H9 (cell line): ENCODE measurements at regions not wholly inside any gene's neighbourhood (a gene's known extent, or its start where the extent isn't known, plus 50 kb on each side); places are given as distances from the start of the nearest gene placed in this dataset.

Experiments used
- DNase-seq: peaks from one replicate; pipeline ENCODE4 v3.0.0-alpha.2; 2017
- H2AFZ ChIP-seq: one replicate; pipeline ENCODE4 v1.6.1; 2013; ENCODE audit warnings: mild to moderate bottlenecking, low read length, control low read depth, moderate library complexity
- H2AK5ac ChIP-seq: 2 replicates; pipeline ENCODE4 v1.6.1; 2013; ENCODE audit warnings: low read length, control low read depth, mixed read lengths; ENCODE audit not compliant: insufficient read length
- H2BK120ac ChIP-seq: one replicate; pipeline ENCODE4 v1.6.1; 2013; ENCODE audit warnings: low read depth, mild to moderate bottlenecking, low read length, control low read depth, inconsistent platforms; ENCODE audit not compliant: poor library complexity, severe bottlenecking
- H2BK12ac ChIP-seq: 2 replicates; pipeline ENCODE4 v1.6.1; 2013; ENCODE audit warnings: low read length, control low read depth, mixed read lengths, low read depth; ENCODE audit not compliant: insufficient read length
- H2BK15ac ChIP-seq: 2 replicates; pipeline ENCODE4 v1.6.1; 2013; ENCODE audit warnings: low read depth, low read length, control low read depth
- H2BK20ac ChIP-seq: one replicate; pipeline ENCODE4 v1.6.1; 2013; ENCODE audit warnings: low read depth, mild to moderate bottlenecking, low read length, control low read depth, inconsistent platforms; ENCODE audit not compliant: poor library complexity, severe bottlenecking
- H2BK5ac ChIP-seq: 2 replicates; pipeline ENCODE4 v1.6.1; 2013; ENCODE audit warnings: low read length, control low read depth, mixed read lengths; ENCODE audit not compliant: insufficient read length
- H3K14ac ChIP-seq: 2 replicates; pipeline ENCODE4 v1.6.1; 2013; ENCODE audit warnings: low read length, control low read depth; ENCODE audit not compliant: insufficient read depth
- H3K18ac ChIP-seq: 2 replicates; pipeline ENCODE4 v1.6.1; 2013; ENCODE audit warnings: low read depth, mild to moderate bottlenecking, mixed read lengths, low read length, control low read depth; ENCODE audit not compliant: insufficient read length
- H3K23ac ChIP-seq: 2 replicates; pipeline ENCODE4 v1.6.1; 2013; ENCODE audit warnings: low read length, control low read depth, mixed read lengths, low read depth; ENCODE audit not compliant: insufficient read length
- H3K23me2 ChIP-seq: 2 replicates; pipeline ENCODE4 v1.6.1; 2013; ENCODE audit warnings: low read depth, mild to moderate bottlenecking, mixed read lengths, low read length, control low read depth; ENCODE audit not compliant: insufficient read length, poor library complexity, severe bottlenecking
- H3K27ac ChIP-seq: 2 replicates; pipeline ENCODE4 v1.5.1; 2013; ENCODE audit warnings: low read length, control low read depth, mixed read lengths, low read depth; ENCODE audit not compliant: insufficient read length
- H3K27me3 ChIP-seq: 2 replicates; pipeline ENCODE4 v1.6.1; 2013; ENCODE audit warnings: low read length, control low read depth, inconsistent platforms; ENCODE audit not compliant: insufficient read depth
- H3K4ac ChIP-seq: 2 replicates; pipeline ENCODE4 v1.6.1; 2013; ENCODE audit warnings: low read depth, mild to moderate bottlenecking, control low read depth, inconsistent platforms, low read length, moderate library complexity
- H3K4me1 ChIP-seq: 2 replicates; pipeline ENCODE4 v1.6.1; 2013; ENCODE audit warnings: low read length, control low read depth, inconsistent platforms; ENCODE audit not compliant: insufficient read depth
- H3K4me2 ChIP-seq: 2 replicates; pipeline ENCODE4 v1.6.1; 2013; ENCODE audit warnings: low read length, control low read depth, mixed read lengths; ENCODE audit not compliant: insufficient read length, insufficient read depth
- H3K56ac ChIP-seq: 2 replicates; pipeline ENCODE4 v1.6.1; 2013; ENCODE audit warnings: low read depth, mild to moderate bottlenecking, mixed read lengths, low read length, control low read depth; ENCODE audit not compliant: insufficient read length
- H3K79me1 ChIP-seq: 2 replicates; pipeline ENCODE4 v1.6.1; 2013; ENCODE audit warnings: low read depth, mild to moderate bottlenecking, moderate library complexity, low read length, control low read depth, inconsistent platforms; ENCODE audit not compliant: insufficient read depth, poor library complexity, severe bottlenecking
- H3K79me2 ChIP-seq: 2 replicates; pipeline ENCODE4 v1.6.1; 2013; ENCODE audit warnings: low read length, control low read depth, inconsistent platforms; ENCODE audit not compliant: insufficient read depth
- H3K9ac ChIP-seq: 2 replicates; pipeline ENCODE4 v1.6.1; 2013; ENCODE audit warnings: low read length, control low read depth, mixed read lengths; ENCODE audit not compliant: insufficient read length; ENCODE audit errors: extremely low read depth
- H3K9me3 ChIP-seq: one replicate; pipeline ENCODE4 v1.6.1; 2013; ENCODE audit warnings: low read depth, low read length, inconsistent platforms; ENCODE audit not compliant: control insufficient read depth
- H3T11ph ChIP-seq: one replicate; pipeline ENCODE4 v1.6.1; 2013; ENCODE audit warnings: mild to moderate bottlenecking, low read length, control low read depth, inconsistent platforms
- H4K20me1 ChIP-seq: one replicate; pipeline ENCODE4 v1.6.1; 2013; ENCODE audit not compliant: control insufficient read depth, insufficient read length, insufficient read depth
- H4K5ac ChIP-seq: 2 replicates; pipeline ENCODE4 v1.6.1; 2013; ENCODE audit warnings: low read depth, mild to moderate bottlenecking, mixed read lengths, low read length, control low read depth; ENCODE audit not compliant: insufficient read length
- H4K8ac ChIP-seq: replicated peaks from 2 replicates; pipeline ENCODE4 v1.6.1; 2013; ENCODE audit warnings: low read length, control low read depth, mixed read lengths, low read depth; ENCODE audit not compliant: insufficient read length
- H4K91ac ChIP-seq: 2 replicates; pipeline ENCODE4 v1.6.1; 2013; ENCODE audit warnings: low read depth, mild to moderate bottlenecking, moderate library complexity, mixed read lengths, low read length, control low read depth; ENCODE audit not compliant: insufficient read length
- H3K27ac Mint-ChIP-seq, 3 experiments: 2 replicates in 2 of 3; 3 replicates in 1 of 3; pipeline ENCODE4 v1.8.0; 2020 to 2021; ENCODE audit warnings: mixed read lengths in 3 of 3, mild to moderate bottlenecking in 1 of 3, moderate library complexity in 1 of 3
- H3K27me3 Mint-ChIP-seq: 2 replicates; pipeline ENCODE4 v1.8.0; 2021; ENCODE audit warnings: low read depth, mild to moderate bottlenecking, moderate library complexity, mixed read lengths
- H3K36me3 Mint-ChIP-seq, 3 experiments: 2 replicates in 2 of 3; 3 replicates in 1 of 3; pipeline ENCODE4 v1.8.0; 2020 to 2021; ENCODE audit warnings: low read depth in 3 of 3, mixed read lengths in 3 of 3; ENCODE audit not compliant: insufficient read depth in 1 of 3
- H3K4me1 Mint-ChIP-seq, 2 experiments: 2 replicates each; pipeline ENCODE4 v1.8.0; 2020; ENCODE audit warnings: mixed read lengths in 2 of 2
- H3K4me3 Mint-ChIP-seq, 2 experiments: 2 replicates in 1 of 2; 3 replicates in 1 of 2; pipeline ENCODE4 v1.8.0; 2020 to 2021; ENCODE audit warnings: mild to moderate bottlenecking in 2 of 2, mixed read lengths in 2 of 2, moderate library complexity in 1 of 2
- H3K9me3 Mint-ChIP-seq, 2 experiments: 2 replicates in 1 of 2; 3 replicates in 1 of 2; pipeline ENCODE4 v1.8.0; 2020; ENCODE audit warnings: mild to moderate bottlenecking in 2 of 2, mixed read lengths in 2 of 2, moderate library complexity in 1 of 2
- CTCF ChIP-seq: fragments of 200-600 bp; sonication (generic); conservative IDR thresholded peaks from 3 replicates; pipeline ENCODE4 v1.8.0; 2021; ENCODE audit warnings: antibody characterized with exemption, mild to moderate bottlenecking
- WGBS: extraction: QIAGEN DNeasy Blood & Tissue Kit; methylation state at CpG from one replicate; pipeline ENCODE4 v1.1.7; 2013; ENCODE audit warnings: missing lambda C conversion rate, low lambda C conversion rate, mixed read lengths; ENCODE audit not compliant: insufficient read length; ENCODE audit errors: extremely low coverage; 5-methylcytosine and 5-hydroxymethylcytosine counted together

GRCh38 chr17:71444078-71444477 lies 676.7 kb upstream of the SOX9 start:
- Histone ChIP-seq H3K18ac (no peak overlapping the region), H2BK12ac (no peak overlapping the region), H3K79me1 (no peaks in the 10 kb centered on the region), H2BK15ac (no peak overlapping the region), H3K4ac (no peak overlapping the region), H4K91ac (no peak overlapping the region), H3K23me2 (no peaks in the 10 kb centered on the region), H3K27me3 (no peaks in the 10 kb centered on the region), H2BK5ac (no peak overlapping the region), H2AFZ (no peak overlapping the region), H3K79me2 (no peaks in the 10 kb centered on the region), H4K20me1 (no peaks in the 10 kb centered on the region), H3K9me3 (no peaks in the 10 kb centered on the region), H4K8ac (no peak overlapping the region), H3K4me2 (no peak overlapping the region), H2AK5ac (no peak overlapping the region), H2BK120ac (no peak overlapping the region), H3K23ac (no peak overlapping the region), H3K4me1 (no peaks in the 10 kb centered on the region), H2BK20ac (no peak overlapping the region), H3K14ac (no peak overlapping the region), H3K27ac (no peak overlapping the region), H3T11ph (no peak overlapping the region), H4K5ac (no peak overlapping the region), H3K9ac (no peak overlapping the region), H3K56ac (no peak overlapping the region)
- WGBS, result no CpG with 5 or more reads among the region's 4 CpGs
- no peak overlapping the region for H3K4me3 Mint-ChIP-seq
- no peaks in the 10 kb centered on the region; a peak in 1 of 5 replicates for H3K9me3 Mint-ChIP-seq
- H3K4me1 Mint-ChIP-seq, result no peaks in the 10 kb centered on the region
- no peak for DNase-seq
- no peak for TF ChIP-seq CTCF
- no peaks in the 10 kb centered on the region for H3K36me3 Mint-ChIP-seq
- no peaks in the 10 kb centered on the region for H3K27me3 Mint-ChIP-seq
- no peak overlapping the region for H3K27ac Mint-ChIP-seq
